B cell (primary cell): ENCODE measurements at regions not wholly inside any gene's neighbourhood (a gene's known extent, or its start where the extent isn't known, plus 50 kb on each side); places are given as distances from the start of the nearest gene placed in this dataset.

ENCODE experiments used
- ATAC-seq: fragments of 200-7000 bp; cut with Tn5 transposase; one replicate; pipeline ENCODE4 v1.10.0; 2021; ENCODE audit warnings: low read depth, mild to moderate bottlenecking, moderate number of reproducible peaks, moderate library complexity
- CTCF ChIA-PET: fragments of 350-600 bp; sonication (Branson Sonifier 250); formaldehyde crosslinking; loops from one replicate; lab custom pipeline; 2021; ENCODE audit warnings: antibody characterized with exemption, inconsistent platforms; lab: Charles Lee
- POLR2A ChIA-PET: fragments of 350-600 bp; sonication (Branson Sonifier 250); formaldehyde crosslinking; loops from one replicate; lab custom pipeline; 2021; ENCODE audit warnings: antibody characterized with exemption; lab: Charles Lee
- DNase-seq: peaks from one replicate; pipeline ENCODE4 v3.0.0; 2013
- H2AFZ ChIP-seq: 2 replicates; pipeline ENCODE4 v1.6.1; 2012; ENCODE audit warnings: mild to moderate bottlenecking, low read depth, low read length; ENCODE audit not compliant: insufficient read depth, poor library complexity, severe bottlenecking
- H3K27ac ChIP-seq, 2 donors: 1 replicate in 1 of 2; 2 replicates in 1 of 2; pipeline ENCODE4 v1.5.1; 2012 to 2013; ENCODE audit warnings: low read length in 2 of 2, mild to moderate bottlenecking in 2 of 2, moderate library complexity in 1 of 2
- H3K27me3 ChIP-seq, 4 experiments: fragments of 200-600 bp in 1 of 4; sonication (generic) in 1 of 4; replicated peaks in 1 of 4; 1 replicate in 2 of 4; 2 replicates in 2 of 4; pipeline versions ENCODE4 v1.6.1 to v1.7.0; 2013 to 2016; ENCODE audit warnings: low read length in 3 of 4, mild to moderate bottlenecking in 2 of 4, mixed read lengths in 1 of 4, moderate library complexity in 1 of 4; ENCODE audit not compliant: insufficient read depth in 4 of 4, control insufficient read depth in 3 of 4; ENCODE audit errors: control extremely low read depth in 1 of 4
- H3K36me3 ChIP-seq, 2 experiments: replicated peaks in 1 of 2; 1 replicate in 1 of 2; 2 replicates in 1 of 2; pipeline versions ENCODE4 v1.6.1 to v1.7.1; 2013; ENCODE audit warnings: low read length in 1 of 2; ENCODE audit not compliant: insufficient read depth in 2 of 2, control insufficient read depth in 1 of 2; ENCODE audit errors: control extremely low read depth in 1 of 2, extremely low read depth in 1 of 2
- H3K4me1 ChIP-seq, 2 donors: fragments of 200-600 bp in 1 of 2; sonication (generic) in 1 of 2; 1 replicate in 1 of 2; 2 replicates in 1 of 2; pipeline versions ENCODE4 v1.5.1 to v1.6.1; 2013 to 2017; ENCODE audit warnings: low read length in 2 of 2; ENCODE audit not compliant: control insufficient read depth in 2 of 2, insufficient read depth in 2 of 2
- H3K4me2 ChIP-seq: replicated peaks from 2 replicates; pipeline ENCODE3; 2012; ENCODE audit warnings: mild to moderate bottlenecking, low read depth, low read length; ENCODE audit not compliant: poor library complexity, severe bottlenecking
- H3K4me3 ChIP-seq, 5 experiments: fragments of 200-600 bp in 1 of 5; sonication (generic) in 1 of 5; 1 replicate in 3 of 5; 2 replicates in 2 of 5; pipeline versions ENCODE4 v1.5.1 to v1.7.0; 2011 to 2016; ENCODE audit warnings: low read length in 4 of 5, mild to moderate bottlenecking in 4 of 5, low read depth in 2 of 5, control low read depth in 1 of 5, moderate library complexity in 1 of 5; ENCODE audit not compliant: insufficient read depth in 1 of 5; ENCODE audit errors: control extremely low read depth in 1 of 5, extremely low read depth in 1 of 5
- H3K79me2 ChIP-seq: fragments of 200-600 bp; sonication (generic); one replicate; pipeline ENCODE4 v1.6.0; 2016; ENCODE audit warnings: low read length; ENCODE audit not compliant: control insufficient read depth, insufficient read depth
- H3K9ac ChIP-seq: fragments of 200-600 bp; sonication (generic); 2 replicates; pipeline ENCODE4 v1.6.1; 2017; ENCODE audit warnings: mild to moderate bottlenecking, low read length, moderate library complexity
- H3K9me3 ChIP-seq, 3 donors: one replicate each; pipeline versions ENCODE4 v1.6.1 to v1.7.1; 2013; ENCODE audit warnings: low read length in 2 of 3; ENCODE audit not compliant: control insufficient read depth in 2 of 3, insufficient read depth in 1 of 3; ENCODE audit errors: control extremely low read depth in 1 of 3
- H4K20me1 ChIP-seq: 2 replicates; pipeline ENCODE4 v1.6.0; 2012; ENCODE audit warnings: mild to moderate bottlenecking, low read length; ENCODE audit not compliant: insufficient read depth, control insufficient read depth, poor library complexity, severe bottlenecking
- H3K27ac Mint-ChIP-seq: one replicate; pipeline ENCODE4 v1.8.0; 2021; ENCODE audit warnings: mixed read lengths
- H3K27me3 Mint-ChIP-seq: one replicate; pipeline ENCODE4 v1.8.0; 2021; ENCODE audit warnings: mixed read lengths
- H3K4me1 Mint-ChIP-seq: one replicate; pipeline ENCODE4 v1.8.0; 2021; ENCODE audit warnings: mixed read lengths
- H3K4me3 Mint-ChIP-seq: one replicate; pipeline ENCODE4 v1.8.0; 2021; ENCODE audit warnings: mixed read lengths
- H3K9me3 Mint-ChIP-seq: one replicate; pipeline ENCODE4 v1.8.0; 2022; ENCODE audit warnings: mixed read lengths; ENCODE audit not compliant: insufficient read depth
- CTCF ChIP-seq: fragments of 200-600 bp; IDR thresholded peaks from one replicate; pipeline ENCODE4 v1.8.0; 2022; ENCODE audit warnings: antibody characterized with exemption, mild to moderate bottlenecking
- EZH2 ChIP-seq: IDR thresholded peaks from 2 replicates; pipeline ENCODE4 v1.6.1; 2012; ENCODE audit warnings: borderline replicate concordance, low read depth, mild to moderate bottlenecking, moderate library complexity, low read length; ENCODE audit not compliant: insufficient read depth, poor library complexity, severe bottlenecking
- whole genome bisulfite sequencing: methylation state at CpG from one replicate; pipeline ENCODE4 v1.1.5; 2013; ENCODE audit warnings: missing lambda C conversion rate; ENCODE audit not compliant: insufficient coverage; 5-methylcytosine and 5-hydroxymethylcytosine counted together
- intact Hi-C: fragments of 100-400 bp; cut with micrococcal nuclease; formaldehyde crosslinking; loops from one replicate; pipeline ENCODE4 v1.10.0; 2022

- TF ChIP-seq CTCF = no peak
- TF ChIP-seq EZH2 = no peak
- intact Hi-C loops = no loop called here
- ChIA-PET CTCF (no interaction called here), POLR2A (no interaction called here)
- Histone ChIP-seq H3K4me2 (no peak overlapping the region), H3K27me3 (no peaks in the 10 kb centered on the region), H3K36me3 (no peaks in the 10 kb centered on the region), H3K9ac (no peak overlapping the region), H3K27ac (no peak overlapping the region), H3K9me3 (peaks cover 0 to 3% (median 0%) of the 10 kb centered on the region in 3 donors), H4K20me1 (no peaks in the 10 kb centered on the region), H3K4me1 (no peaks in the 10 kb centered on the region), H3K4me3 (no peak overlapping the region), H2AFZ (no peak overlapping the region), H3K79me2 (no peaks in the 10 kb centered on the region)
- Mint-ChIP-seq H3K9me3 (no peaks in the 10 kb centered on the region), H3K27me3 (no peaks in the 10 kb centered on the region), H3K4me3 (no peak overlapping the region), H3K27ac (no peak overlapping the region), H3K4me1 (no peaks in the 10 kb centered on the region)
- 94% methylated on average over 8 of the region's 8 CpGs for WGBS
- DNase-seq = no peak
- ATAC-seq = no peak
Observed at GRCh38 chr4:4641254-4641653, 99.4 kb upstream of the STX18 start.

- CTCF ChIA-PET = no interaction called here
- no peaks in the 10 kb centered on the region for H3K79me2 ChIP-seq
- no peak for TF ChIP-seq CTCF
- TF ChIP-seq EZH2 = no peak
- H3K9ac ChIP-seq = no peak overlapping the region
- no peaks in the 10 kb centered on the region for H3K27me3 Mint-ChIP-seq
- no peak overlapping the region for H3K27ac ChIP-seq
- H3K4me1 ChIP-seq = no peaks in the 10 kb centered on the region
- WGBS = 81% methylated on average over 10 of the region's 10 CpGs
- no peaks in the 10 kb centered on the region for H4K20me1 ChIP-seq
- intact Hi-C loops = no loop called here
- DNase-seq = no peak
- no peaks in the 10 kb centered on the region for H3K9me3 Mint-ChIP-seq
- H3K4me1 Mint-ChIP-seq = no peaks in the 10 kb centered on the region
- ATAC-seq = no peak
- POLR2A ChIA-PET = no interaction called here
- no peak overlapping the region for H3K4me3 ChIP-seq
- H2AFZ ChIP-seq = no peak overlapping the region
- no peak overlapping the region for H3K4me3 Mint-ChIP-seq
- H3K27me3 ChIP-seq = no peaks in the 10 kb centered on the region
- H3K9me3 ChIP-seq = peaks cover 0 to 3% (median 0%) of the 10 kb centered on the region in 3 donors
- no peak overlapping the region for H3K27ac Mint-ChIP-seq
- H3K4me2 ChIP-seq = no peak overlapping the region
- H3K36me3 ChIP-seq = no peaks in the 10 kb centered on the region
Observed at GRCh38 chr4:4640692-4641091, 98.8 kb upstream of the STX18 start.
